GM12865 (cell line): ENCODE measurements at regions not wholly inside any gene's neighbourhood (a gene's known extent, or its start where the extent isn't known, plus 50 kb on each side); places are given as distances from the start of the nearest gene placed in this dataset.
A peak's percentile ranks its signal among the peaks of the same experiment; 100 is the strongest.

Source experiments
- DNase-seq: peaks from one replicate; pipeline ENCODE4 v3.0.0; 2010; ENCODE audit warnings: low read depth
- H3K4me3 ChIP-seq: 2 replicates; pipeline ENCODE4 v1.5.1; 2011; ENCODE audit warnings: mild to moderate bottlenecking, low read depth, low read length, control low read depth
- CTCF ChIP-seq: IDR thresholded peaks from 2 replicates; pipeline ENCODE4 v1.5.1; 2011; ENCODE audit warnings: low read length, control low read depth, low read depth, inconsistent platforms; ENCODE audit not compliant: insufficient read depth; ENCODE audit errors: missing control alignments

GRCh38 chr7:46675456-46675855, 754.4 kb upstream of the IGFBP3 start:
- H3K4me3 ChIP-seq, result no peak overlapping the region
- no peak for TF ChIP-seq CTCF
- DNase-seq, result no peak

- TF ChIP-seq CTCF, result no peak
- no peak for DNase-seq
- no peak overlapping the region for H3K4me3 ChIP-seq
Observed at GRCh38 chr7:46672861-46673260, 751.8 kb upstream of the IGFBP3 start.

- DNase-seq, result no peak
- TF ChIP-seq CTCF, result no peak
- no peak overlapping the region for H3K4me3 ChIP-seq
Observed at GRCh38 chr7:46671108-46671769, 750.2 kb upstream of the IGFBP3 start.

GRCh38 chr7:46669028-46669427, 748.0 kb upstream of the IGFBP3 start:
- TF ChIP-seq CTCF, result no peak
- no peak overlapping the region for H3K4me3 ChIP-seq
- no peak for DNase-seq

- peak; percentile 27 for DNase-seq
- TF ChIP-seq CTCF, result no peak
Observed at GRCh38 chr7:46664453-46664852, 743.4 kb upstream of the IGFBP3 start.

GRCh38 chr7:46663025-46663424, 742.0 kb upstream of the IGFBP3 start:
- peak; percentile 79 for DNase-seq
- H3K4me3 ChIP-seq, result no peak overlapping the region
- no peak for TF ChIP-seq CTCF

More at GRCh38 chr7:46664453-46664852, 743.4 kb upstream of the IGFBP3 start:
- no peak overlapping the region for H3K4me3 ChIP-seq

GRCh38 chr7:46661431-46661830, 740.4 kb upstream of the IGFBP3 start:
- H3K4me3 ChIP-seq, result no peak overlapping the region
- no peak for DNase-seq
- no peak for TF ChIP-seq CTCF
